ENCODE measurements at regions not wholly inside any gene's neighbourhood (a gene's known extent, or its start where the extent isn't known, plus 50 kb on each side); places are given as distances from the start of the nearest gene placed in this dataset.

DNA sequence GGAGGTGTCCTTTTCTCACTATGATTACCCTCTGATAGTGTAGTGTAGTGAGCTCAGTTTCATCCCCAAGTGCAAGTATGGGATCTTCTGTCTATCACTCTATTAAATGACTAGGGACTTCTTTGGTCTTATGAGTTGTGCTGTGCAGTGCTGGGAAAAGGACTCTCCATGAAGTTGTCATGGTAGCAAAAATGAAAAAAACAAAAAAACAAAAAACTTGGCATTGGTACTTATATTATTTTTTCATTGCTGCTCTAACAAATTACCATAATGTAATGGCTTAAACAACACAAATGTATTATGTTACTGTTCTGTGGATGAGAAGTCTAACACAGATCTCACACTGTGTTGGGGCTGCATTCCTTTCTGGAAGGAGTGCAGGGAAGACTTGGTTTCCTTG, 393.1 kb upstream of the NOVA1 start:
- H3K9ac ChIP-seq = no peak overlapping the region
- no peaks in the 10 kb centered on the region for H3K9me3 ChIP-seq (replicated peaks in 1 of 11)
- no peak for TF ChIP-seq Cebpa-rat (IDR thresholded peaks at IDR 0.05)
- no peaks in the 10 kb centered on the region for H3K27me3 ChIP-seq
- no peak overlapping the region for H3K4me3 ChIP-seq
- H4K20me1 ChIP-seq = no peaks in the 10 kb centered on the region
- no peaks in the 10 kb centered on the region for H3K36me3 ChIP-seq
- H3K4me2 ChIP-seq = no peak overlapping the region
- peaks cover 0 to 12% (median 7%) of the 10 kb centered on the region in 10 experiments; a peak in 8 of 20 replicates for H3K4me1 ChIP-seq
- no peak overlapping the region for H3K27ac ChIP-seq

DNA sequence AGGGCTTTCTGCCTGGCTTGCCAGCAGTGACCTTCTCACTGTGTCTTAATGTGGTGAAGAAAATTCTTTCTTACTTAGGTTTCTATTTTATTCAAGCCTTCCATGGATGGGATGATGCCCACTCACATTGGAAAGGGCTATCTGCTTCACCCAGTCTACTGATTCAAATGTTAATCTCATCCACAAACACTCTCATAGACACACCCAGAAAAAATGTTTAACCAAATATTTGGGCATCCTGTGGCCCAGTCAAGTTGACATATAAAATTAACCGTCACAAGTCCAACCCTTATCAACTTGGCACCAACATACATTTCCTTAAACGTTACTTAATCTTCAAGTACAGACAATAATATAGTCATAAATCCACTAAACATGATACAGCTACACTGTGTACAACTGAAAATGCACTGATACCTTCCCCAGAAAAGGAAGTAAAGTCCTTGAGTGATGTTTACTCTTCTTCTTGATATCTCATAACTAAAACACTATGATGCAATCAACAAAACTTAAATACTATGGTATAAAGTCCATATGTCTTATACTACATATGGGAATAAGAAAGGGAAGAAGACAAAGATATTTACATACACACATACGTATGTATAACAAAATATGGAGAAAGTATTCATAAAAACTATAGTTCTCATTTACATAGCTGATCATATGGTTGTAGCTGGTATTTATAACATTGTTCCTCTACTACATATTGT, 394.7 kb upstream of the NOVA1 start:
- Histone ChIP-seq H3K27me3 (no peaks in the 10 kb centered on the region), H3K36me3 (no peaks in the 10 kb centered on the region), H3K9me3 (replicated peaks in 1 of 11) (no peaks in the 10 kb centered on the region), H3K4me3 (no peak overlapping the region), H3K4me1 (peaks cover 0 to 12% (median 7%) of the 10 kb centered on the region in 10 experiments; a peak in 8 of 20 replicates), H3K4me2 (peak overlapping the region in 7 of 11 experiments; percentile 20 to 41 (median 25); a peak in 6 of 22 replicates), H3K27ac (peak overlapping the region in 1 of 11 experiments; percentile 10; a peak in 1 of 22 replicates), H4K20me1 (no peaks in the 10 kb centered on the region), H3K9ac (no peak overlapping the region)
- no peak for TF ChIP-seq Cebpa-rat (IDR thresholded peaks at IDR 0.05)

DNA sequence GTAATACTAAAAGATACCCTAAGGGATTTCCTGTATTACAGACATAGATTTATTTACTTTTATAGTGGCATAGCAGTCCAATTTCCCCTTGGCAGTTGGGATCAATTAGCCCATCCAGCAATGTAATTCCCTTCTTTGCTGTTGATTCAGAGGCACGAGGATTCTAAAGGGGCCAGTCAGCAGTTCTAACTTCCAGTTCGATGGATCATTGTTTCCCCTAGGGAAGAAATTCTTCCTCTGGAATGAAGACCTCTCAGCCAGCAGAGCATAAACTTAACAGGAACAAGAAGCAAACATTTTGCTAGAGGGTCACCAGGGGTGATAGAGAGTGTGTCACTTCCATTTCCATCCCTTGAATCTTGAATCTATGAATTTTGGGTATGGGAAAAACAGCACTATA, 395.7 kb upstream of the NOVA1 start:
- peaks cover 0 to 12% (median 7%) of the 10 kb centered on the region in 10 experiments; a peak in 8 of 20 replicates for H3K4me1 ChIP-seq
- H3K9ac ChIP-seq = no peak overlapping the region
- no peaks in the 10 kb centered on the region for H3K9me3 ChIP-seq (replicated peaks in 1 of 11)
- no peaks in the 10 kb centered on the region for H3K27me3 ChIP-seq
- H3K36me3 ChIP-seq = no peaks in the 10 kb centered on the region
- peak overlapping the region in 6 of 11 experiments; percentile 20 to 41 (median 26); a peak in 5 of 22 replicates for H3K4me2 ChIP-seq
- no peak overlapping the region for H3K27ac ChIP-seq
- no peaks in the 10 kb centered on the region for H4K20me1 ChIP-seq
- TF ChIP-seq Cebpa-rat (IDR thresholded peaks at IDR 0.05) = no peak
- H3K4me3 ChIP-seq = no peak overlapping the region

- Histone ChIP-seq H4K20me1 (no peaks in the 10 kb centered on the region), H3K9ac (no peak overlapping the region), H3K27me3 (no peaks in the 10 kb centered on the region), H3K4me1 (peaks cover 0 to 12% (median 7%) of the 10 kb centered on the region in 10 experiments; a peak in 8 of 20 replicates), H3K36me3 (no peaks in the 10 kb centered on the region), H3K27ac (no peak overlapping the region), H3K9me3 (replicated peaks in 1 of 11) (no peaks in the 10 kb centered on the region), H3K4me3 (no peak overlapping the region), H3K4me2 (no peak overlapping the region)
- no peak for TF ChIP-seq Cebpa-rat (IDR thresholded peaks at IDR 0.05)
These were observed 397.5 kb upstream of the NOVA1 start for GRCh38 chr14:26995301-26995700.

- Histone ChIP-seq H3K27ac (no peak overlapping the region), H3K9ac (no peak overlapping the region), H3K4me2 (no peak overlapping the region), H3K36me3 (no peaks in the 10 kb centered on the region), H4K20me1 (no peaks in the 10 kb centered on the region), H3K4me1 (peaks cover 0 to 12% (median 7%) of the 10 kb centered on the region in 10 experiments; a peak in 8 of 20 replicates), H3K9me3 (replicated peaks in 1 of 11) (no peaks in the 10 kb centered on the region), H3K4me3 (no peak overlapping the region), H3K27me3 (no peaks in the 10 kb centered on the region)
- TF ChIP-seq Cebpa-rat (IDR thresholded peaks at IDR 0.05) = no peak
These were observed 398.4 kb upstream of the NOVA1 start for GRCh38 chr14:26996246-26996645.

DNA sequence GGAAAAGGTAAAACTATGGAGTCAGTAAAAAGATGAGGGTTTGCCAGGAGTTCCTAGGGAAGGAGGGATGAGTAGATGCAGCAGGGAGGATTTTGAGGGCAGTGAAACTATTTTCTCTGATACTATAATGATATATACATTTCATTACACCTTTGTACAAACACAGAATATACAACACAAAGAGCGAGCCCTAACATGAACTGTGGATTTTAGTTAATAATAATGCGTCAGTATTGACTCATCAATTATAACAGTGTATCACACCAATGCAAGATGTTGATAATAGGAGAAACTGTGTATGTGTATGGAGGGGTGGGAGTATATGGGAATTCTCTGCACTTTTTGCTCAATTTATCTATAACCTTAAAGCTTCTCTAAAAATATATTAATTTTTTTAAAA, 404.3 kb upstream of the NOVA1 start:
- H3K27ac ChIP-seq = no peak overlapping the region
- H3K36me3 ChIP-seq = no peaks in the 10 kb centered on the region
- no peaks in the 10 kb centered on the region for H3K9me3 ChIP-seq (replicated peaks in 1 of 11)
- H3K4me3 ChIP-seq = no peak overlapping the region
- no peak overlapping the region for H3K9ac ChIP-seq
- H3K4me2 ChIP-seq = no peak overlapping the region
- no peaks in the 10 kb centered on the region for H3K4me1 ChIP-seq
- TF ChIP-seq Cebpa-rat (IDR thresholded peaks at IDR 0.05) = no peak
- H3K27me3 ChIP-seq = no peaks in the 10 kb centered on the region
- no peaks in the 10 kb centered on the region for H4K20me1 ChIP-seq

DNA sequence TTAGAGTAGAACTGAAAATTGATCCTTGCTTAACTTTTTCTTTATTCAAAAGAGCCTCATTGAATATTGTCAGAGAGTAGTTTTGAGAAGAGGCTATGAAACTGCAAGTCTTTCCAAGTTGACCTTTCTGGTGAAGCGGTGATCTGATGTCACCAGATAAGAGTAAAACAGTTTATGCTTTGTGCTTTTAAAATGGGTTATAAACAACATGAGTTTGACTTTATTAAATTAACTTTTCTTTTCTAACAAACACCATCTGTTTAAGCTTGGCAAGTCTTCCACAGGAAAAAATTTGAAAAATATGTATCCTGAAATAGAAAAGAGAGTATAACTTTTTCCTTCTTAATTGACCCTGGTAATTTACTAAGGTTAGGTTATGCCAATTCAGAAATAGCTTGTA, 408.7 kb upstream of the NOVA1 start:
- H3K9me3 ChIP-seq (replicated peaks in 1 of 11) = no peaks in the 10 kb centered on the region
- no peak overlapping the region for H3K9ac ChIP-seq
- no peak overlapping the region for H3K4me3 ChIP-seq
- no peak overlapping the region for H3K27ac ChIP-seq
- H3K4me1 ChIP-seq = no peaks in the 10 kb centered on the region
- H3K4me2 ChIP-seq = no peak overlapping the region
- no peaks in the 10 kb centered on the region for H3K27me3 ChIP-seq
- no peaks in the 10 kb centered on the region for H3K36me3 ChIP-seq
- TF ChIP-seq Cebpa-rat (IDR thresholded peaks at IDR 0.05) = no peak
- H4K20me1 ChIP-seq = no peaks in the 10 kb centered on the region

- H3K9ac ChIP-seq = no peak overlapping the region
- no peak overlapping the region for H3K4me2 ChIP-seq
- H3K4me3 ChIP-seq = no peak overlapping the region
- no peak overlapping the region for H3K27ac ChIP-seq
- no peaks in the 10 kb centered on the region for H3K9me3 ChIP-seq (replicated peaks in 1 of 11)
- no peak for TF ChIP-seq Cebpa-rat (IDR thresholded peaks at IDR 0.05)
- no peaks in the 10 kb centered on the region for H3K4me1 ChIP-seq
- H3K27me3 ChIP-seq = no peaks in the 10 kb centered on the region
- H4K20me1 ChIP-seq = no peaks in the 10 kb centered on the region
- no peaks in the 10 kb centered on the region for H3K36me3 ChIP-seq
These were observed 410.4 kb upstream of the NOVA1 start for GRCh38 chr14:27008187-27008586.

DNA sequence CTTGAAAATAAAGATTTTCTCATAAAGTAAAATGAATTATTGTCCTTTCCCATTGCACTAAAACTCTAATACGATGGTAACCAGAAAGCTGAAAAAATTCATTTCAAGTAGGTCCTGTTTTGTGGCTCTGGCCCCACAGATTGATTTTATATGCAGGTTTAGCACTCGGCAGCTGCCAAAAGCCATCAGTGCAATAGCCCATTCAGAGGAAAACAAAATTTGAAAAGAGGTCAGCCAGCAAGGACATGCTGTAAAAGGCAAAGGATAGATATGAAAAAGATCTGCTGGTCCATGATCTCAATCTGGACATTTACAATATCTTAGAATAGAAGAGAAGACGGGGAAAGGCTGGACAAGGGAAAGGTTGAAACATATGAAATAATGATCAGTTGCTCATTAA, 414.8 kb upstream of the NOVA1 start:
- Histone ChIP-seq H3K36me3 (no peaks in the 10 kb centered on the region), H3K27ac (no peak overlapping the region), H4K20me1 (no peaks in the 10 kb centered on the region), H3K27me3 (no peaks in the 10 kb centered on the region), H3K4me2 (no peak overlapping the region), H3K9me3 (replicated peaks in 1 of 11) (no peaks in the 10 kb centered on the region), H3K4me3 (no peak overlapping the region), H3K4me1 (no peaks in the 10 kb centered on the region), H3K9ac (no peak overlapping the region)
- no peak for TF ChIP-seq Cebpa-rat (IDR thresholded peaks at IDR 0.05)

- Histone ChIP-seq H3K9ac (no peak overlapping the region), H3K27me3 (no peaks in the 10 kb centered on the region), H3K4me1 (no peaks in the 10 kb centered on the region), H4K20me1 (no peaks in the 10 kb centered on the region), H3K4me2 (no peak overlapping the region), H3K27ac (no peak overlapping the region), H3K36me3 (no peaks in the 10 kb centered on the region), H3K9me3 (replicated peaks in 1 of 11) (no peaks in the 10 kb centered on the region), H3K4me3 (no peak overlapping the region)
- no peak for TF ChIP-seq Cebpa-rat (IDR thresholded peaks at IDR 0.05)
These were observed 415.8 kb upstream of the NOVA1 start for GRCh38 chr14:27013678-27014077.
